ENCODE measurements at regions not wholly inside any gene's neighbourhood (a gene's known extent, or its start where the extent isn't known, plus 50 kb on each side); places are given as distances from the start of the nearest gene placed in this dataset.

DNA sequence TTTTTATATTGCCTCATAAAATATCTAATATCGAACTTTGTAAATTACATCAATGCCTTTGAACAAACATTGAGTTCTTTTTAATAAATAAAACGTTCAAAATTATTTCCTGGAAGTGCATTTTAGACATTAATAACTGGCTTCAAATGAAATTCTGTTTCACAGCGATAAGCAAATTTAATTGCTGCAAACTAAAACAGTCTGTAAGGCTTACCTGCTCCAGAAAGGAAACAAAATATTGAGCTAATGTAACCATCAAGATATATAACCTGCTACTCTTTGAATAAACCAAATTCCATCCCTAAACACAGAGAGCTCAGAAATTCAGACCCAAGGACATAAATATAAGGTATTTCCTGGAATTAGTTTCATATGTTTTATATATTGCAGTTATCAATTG lies 651.3 kb downstream of the MED13L start (continued):
- no peak for TF ChIP-seq NRF1 (IDR thresholded peaks at IDR 0.05; ENCODE audit: low read depth, low read length)
- TF ChIP-seq USF2 (IDR thresholded peaks at IDR 0.05; ENCODE audit: low read length): no peak
- TF ChIP-seq POLR2A (IDR thresholded peaks at IDR 0.05; ENCODE audit: control extremely low read depth in 1 of 2, low read depth in 2 of 2, low read length in 2 of 2): no peak
- no peak for TF ChIP-seq EP300 (IDR thresholded peaks at IDR 0.05; ENCODE audit: borderline replicate concordance in 1 of 2, low read depth in 2 of 2, low read length in 2 of 2)
- TF ChIP-seq KDM4A (IDR thresholded peaks at IDR 0.05; ENCODE audit: low read depth, low read length, severe bottlenecking): no peak

Measured in H1 (cell line).